GM18508 (cell line): ENCODE measurements at regions not wholly inside any gene's neighbourhood (a gene's known extent, or its start where the extent isn't known, plus 50 kb on each side); places are given as distances from the start of the nearest gene placed in this dataset.
"Not testable (repeated sequence)": the region's sequence is repeated elsewhere in the genome, so short reads cannot be mapped to it uniquely, and the experiment has no call there.

Experiments
- ATAC-seq: cut with Tn5 transposase; IDR thresholded peaks from one replicate; pipeline ENCODE4 v1.9.1; 2021; ENCODE audit warnings: moderate number of reproducible peaks; ENCODE audit not compliant: insufficient read depth, unreplicated experiment

- not testable (repeated sequence) for ATAC-seq
Observed at GRCh38 chr9:90192465-90192864, 450.2 kb downstream of the DIRAS2 start.

- ATAC-seq: no peak
Observed at GRCh38 chr9:90198956-90199355, 443.7 kb downstream of the DIRAS2 start.

DNA sequence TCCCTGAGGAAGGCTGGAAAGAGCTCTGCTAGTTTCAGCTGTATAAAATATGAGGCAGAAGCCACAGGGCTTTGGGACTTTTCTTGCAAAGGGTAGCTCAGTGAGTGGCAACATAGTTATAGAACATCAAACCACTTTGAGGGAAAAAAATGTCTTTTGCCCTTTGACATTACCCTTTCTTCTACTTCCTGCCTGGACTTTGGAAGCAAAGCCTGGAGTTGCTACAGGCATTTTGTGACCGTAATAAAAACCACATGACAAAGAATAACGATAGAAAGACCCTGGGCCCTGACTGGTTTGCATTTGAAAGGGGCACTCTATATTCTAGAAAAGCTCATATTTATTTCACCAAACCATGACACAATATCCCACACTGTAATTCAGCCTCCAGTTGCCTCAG is 440.9 kb downstream of the DIRAS2 start:
- no peak for ATAC-seq

DNA sequence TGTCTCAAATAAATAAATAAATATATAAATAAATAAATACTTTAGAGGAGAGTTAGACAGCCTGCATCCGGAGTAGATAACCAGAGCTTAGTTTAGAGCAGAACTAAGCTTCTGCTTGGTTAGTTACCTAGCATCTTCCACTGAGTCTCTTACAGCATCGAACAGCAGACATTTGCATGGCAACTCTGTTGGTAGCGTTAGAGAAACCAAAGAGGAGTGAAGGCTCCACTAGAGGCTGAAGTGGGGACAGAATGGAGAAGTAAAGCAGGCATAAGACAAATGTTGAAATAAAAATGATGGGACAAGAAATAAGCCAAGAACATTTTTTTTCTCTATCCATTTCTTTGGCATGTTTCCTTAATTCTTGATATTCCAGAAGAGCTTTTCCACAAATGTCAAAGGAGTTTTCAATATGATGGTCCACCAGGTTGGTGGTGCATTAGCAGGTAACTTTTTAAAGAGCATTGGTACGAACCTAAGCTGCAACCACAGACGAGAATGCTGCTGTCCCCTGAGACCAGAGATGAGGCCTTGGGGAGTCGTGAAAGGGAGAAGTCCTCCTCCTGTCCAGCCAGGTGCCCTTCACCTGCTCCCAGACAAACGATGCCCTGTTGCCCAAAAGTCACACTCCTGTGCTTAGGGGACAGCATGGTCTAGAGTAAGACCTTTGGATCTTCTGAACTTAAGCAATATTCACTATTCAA is 438.3 kb downstream of the DIRAS2 start:
- ATAC-seq: no peak

DNA sequence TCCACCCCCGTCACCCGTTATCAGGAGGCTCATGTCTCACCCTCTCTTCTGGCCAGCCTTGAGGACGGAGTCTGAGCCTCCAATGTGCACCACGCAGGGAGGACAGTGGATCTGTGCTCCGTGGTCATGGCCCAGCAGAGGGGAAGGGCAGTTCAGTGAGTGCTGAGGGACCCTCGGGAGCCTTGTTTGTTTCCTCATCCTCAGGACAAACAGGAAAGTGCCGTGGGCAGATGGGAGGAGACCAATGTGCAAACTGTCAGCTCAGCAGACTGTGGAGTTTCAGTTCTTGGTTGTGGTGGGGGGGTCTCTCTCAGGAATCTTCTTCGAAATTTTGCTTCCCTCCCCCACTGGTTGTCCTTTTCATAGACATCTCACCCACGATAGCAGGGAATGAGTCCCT is 429.6 kb downstream of the DIRAS2 start:
- not testable (repeated sequence) for ATAC-seq

DNA sequence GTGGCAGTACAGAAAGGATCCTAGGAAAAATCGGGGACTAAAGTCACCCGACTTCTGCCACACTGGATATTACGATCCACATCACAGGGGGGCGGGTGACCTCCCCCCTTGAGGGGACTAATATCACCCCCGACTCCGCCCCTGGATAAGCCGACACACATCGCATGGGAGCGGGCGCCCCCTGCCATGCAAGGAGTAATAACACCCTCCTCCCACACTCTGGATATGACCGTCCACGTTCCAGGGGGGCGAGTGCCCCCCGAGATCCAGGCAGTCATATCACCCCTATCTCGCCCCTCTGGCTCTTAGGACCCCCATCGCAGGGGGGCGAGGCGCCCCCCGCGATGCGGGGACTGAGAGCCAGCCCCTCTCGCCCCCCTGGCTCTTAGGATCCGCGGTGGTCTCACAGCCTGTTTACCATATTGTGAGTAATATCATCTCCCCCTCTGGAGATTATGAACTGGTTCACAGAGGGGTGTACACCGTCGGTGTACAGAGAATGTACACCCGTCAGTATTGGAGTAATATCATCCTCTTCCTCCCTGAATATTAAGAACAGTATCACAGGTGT is 423.0 kb downstream of the DIRAS2 start:
- no peak for ATAC-seq

- not testable (repeated sequence) for ATAC-seq
Observed at GRCh38 chr9:90221899-90222298, 420.7 kb downstream of the DIRAS2 start.

GRCh38 chr9:90226839-90227338 is 415.7 kb downstream of the DIRAS2 start:
- ATAC-seq: not testable (repeated sequence)

- ATAC-seq: not testable (repeated sequence)
Observed at GRCh38 chr9:90233081-90233480, 409.5 kb downstream of the DIRAS2 start.

- no peak for ATAC-seq
Observed at GRCh38 chr9:90240541-90240940, 402.1 kb downstream of the DIRAS2 start.

DNA sequence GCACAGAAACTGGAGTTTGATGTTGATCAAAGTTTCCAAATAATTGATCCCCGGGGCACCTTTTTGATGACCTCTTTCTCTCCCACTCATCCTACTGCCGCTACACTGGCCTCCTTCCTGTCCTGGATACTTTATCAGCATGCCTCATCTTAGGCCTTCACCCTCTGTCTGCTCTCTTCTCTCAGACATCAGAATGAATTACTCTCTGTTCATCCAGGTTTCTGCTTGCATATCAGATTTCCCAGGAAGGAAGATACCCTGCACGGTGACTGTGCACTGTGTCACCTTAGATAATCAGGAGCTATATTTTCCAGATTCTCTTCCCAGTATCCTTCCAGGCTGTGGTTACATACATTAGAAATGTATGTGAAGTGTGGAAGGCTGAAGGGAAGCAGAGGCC is 397.0 kb downstream of the DIRAS2 start:
- no peak for ATAC-seq

- no peak for ATAC-seq
Observed at GRCh38 chr9:90249094-90249493, 393.5 kb downstream of the DIRAS2 start.

- no peak for ATAC-seq
Observed at GRCh38 chr9:90251316-90251715, 391.3 kb downstream of the DIRAS2 start.

DNA sequence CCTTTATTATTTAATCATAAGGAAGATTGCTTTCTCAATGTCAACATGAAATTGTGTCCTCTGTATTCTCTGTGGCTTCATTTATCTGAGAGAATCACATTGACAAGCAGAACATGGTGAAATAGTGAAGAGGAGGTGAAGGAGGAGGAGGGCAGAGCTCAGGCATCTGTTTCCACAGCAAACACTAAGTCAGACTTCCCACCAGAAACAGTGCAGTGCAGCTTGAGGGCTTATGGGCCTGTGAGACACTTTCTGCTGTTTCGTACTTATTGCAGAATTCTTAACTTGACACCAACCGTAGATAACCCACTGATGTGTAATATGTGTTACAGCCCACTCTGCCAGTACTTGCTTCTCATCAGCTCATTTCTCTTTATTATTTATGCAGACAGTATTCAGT is 386.3 kb downstream of the DIRAS2 start:
- no peak for ATAC-seq

- no peak for ATAC-seq
Observed at GRCh38 chr9:90259311-90260246, 383.0 kb downstream of the DIRAS2 start.

GRCh38 chr9:90261698-90262097 is 380.9 kb downstream of the DIRAS2 start:
- ATAC-seq: no peak

- no peak for ATAC-seq
Observed at GRCh38 chr9:90268613-90269012, 374.0 kb downstream of the DIRAS2 start.

DNA sequence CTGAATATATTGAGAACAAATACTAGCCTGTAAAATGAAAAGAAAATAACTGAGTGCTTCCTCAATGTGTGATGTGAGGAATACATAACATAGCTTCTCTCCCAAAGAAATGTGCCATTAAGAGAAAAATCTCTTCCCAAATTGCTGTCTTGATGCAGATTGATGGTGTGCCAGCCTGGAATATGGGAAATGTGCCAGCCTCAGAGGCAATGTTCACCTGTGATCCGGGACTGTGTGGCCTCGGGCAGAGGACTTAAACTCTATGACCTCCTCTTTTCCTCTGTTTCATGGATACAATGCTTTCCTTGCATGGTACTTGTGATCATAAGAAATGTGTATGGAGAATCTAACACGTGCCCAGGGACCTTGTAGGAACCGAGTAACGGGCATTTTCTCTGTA is 370.9 kb downstream of the DIRAS2 start:
- no peak for ATAC-seq

GRCh38 chr9:90274725-90275124 is 367.9 kb downstream of the DIRAS2 start:
- no peak for ATAC-seq

DNA sequence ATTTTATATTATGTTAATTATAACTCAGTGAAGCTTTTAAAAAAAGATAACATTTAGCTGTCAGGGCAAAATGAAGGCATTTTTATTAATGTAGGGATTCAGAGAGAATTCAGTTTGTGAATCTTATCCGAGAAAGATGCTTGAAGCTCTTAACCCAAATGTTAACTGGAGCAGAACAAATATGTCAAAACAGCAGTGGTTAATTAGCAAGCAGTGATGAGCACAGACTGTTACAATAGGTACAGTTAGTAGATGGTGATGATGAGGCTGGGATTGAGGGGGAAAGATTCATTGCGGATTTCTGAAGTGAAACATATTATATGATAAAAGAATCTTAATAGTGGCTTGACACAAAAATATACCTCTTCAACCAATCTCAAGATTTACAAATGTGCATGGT is 356.7 kb downstream of the DIRAS2 start:
- ATAC-seq: no peak
